HPDE6-E6E7 (cell line): ENCODE measurements at regions not wholly inside any gene's neighbourhood (a gene's known extent, or its start where the extent isn't known, plus 50 kb on each side); places are given as distances from the start of the nearest gene placed in this dataset.

Source experiments
- DNase-seq: peaks from one replicate; pipeline ENCODE4 v3.0.0; 2011; ENCODE audit warnings: missing footprints; ENCODE audit errors: extremely low spot score

GRCh38 chr1:87165177-87165576, 163.5 kb upstream of the LMO4 start:
- no peak for DNase-seq

- no peak for DNase-seq
Measured at GRCh38 chr1:87167157-87167789, 161.4 kb upstream of the LMO4 start.

GRCh38 chr1:87167848-87168525, 160.7 kb upstream of the LMO4 start:
- DNase-seq: no peak

GRCh38 chr1:87169263-87169910, 159.3 kb upstream of the LMO4 start:
- DNase-seq: no peak

GRCh38 chr1:87170157-87170556, 158.5 kb upstream of the LMO4 start:
- DNase-seq: no peak

GRCh38 chr1:87170931-87171598, 157.6 kb upstream of the LMO4 start:
- DNase-seq: no peak

GRCh38 chr1:87173231-87173630, 155.4 kb upstream of the LMO4 start:
- DNase-seq: no peak

- DNase-seq: no peak
Measured at GRCh38 chr1:87174724-87175245, 153.9 kb upstream of the LMO4 start.

- no peak for DNase-seq
Measured at GRCh38 chr1:87176087-87176486, 152.6 kb upstream of the LMO4 start.

- DNase-seq: no peak
Measured at GRCh38 chr1:87176514-87176913, 152.2 kb upstream of the LMO4 start.

- DNase-seq: no peak
Measured at GRCh38 chr1:87178441-87178840, 150.2 kb upstream of the LMO4 start.

- no peak for DNase-seq
Measured at GRCh38 chr1:87179076-87179810, 149.4 kb upstream of the LMO4 start.

GRCh38 chr1:87179851-87180519, 148.7 kb upstream of the LMO4 start:
- DNase-seq: no peak

GRCh38 chr1:87180682-87181081, 148.0 kb upstream of the LMO4 start:
- DNase-seq: no peak

GRCh38 chr1:87182611-87183010, 146.1 kb upstream of the LMO4 start:
- DNase-seq: no peak

- DNase-seq: no peak
Measured at GRCh38 chr1:87185077-87185476, 143.6 kb upstream of the LMO4 start.

- DNase-seq: no peak
Measured at GRCh38 chr1:87186346-87186745, 142.3 kb upstream of the LMO4 start.

GRCh38 chr1:87188640-87189039, 140.0 kb upstream of the LMO4 start:
- DNase-seq: no peak

GRCh38 chr1:87190402-87190801, 138.3 kb upstream of the LMO4 start:
- no peak for DNase-seq

- no peak for DNase-seq
Measured at GRCh38 chr1:87191646-87192045, 137.0 kb upstream of the LMO4 start.

- no peak for DNase-seq
Measured at GRCh38 chr1:87194271-87194774, 134.4 kb upstream of the LMO4 start.
